ENCODE measurements at regions not wholly inside any gene's neighbourhood (a gene's known extent, or its start where the extent isn't known, plus 50 kb on each side); places are given as distances from the start of the nearest gene placed in this dataset.

- H3K27me3 ChIP-seq (ENCODE audit: insufficient read depth in 3 of 3, low read length in 2 of 3) = no peaks in the 10 kb centered on the region
- no peak for TF ChIP-seq CTCF (IDR thresholded peaks at IDR 0.05)
- H3K4me3 ChIP-seq = no peak overlapping the region
- DNase-seq = no peak
- 95 to 98% (median 96%) methylated on average over 15 of the region's 15 CpGs for WGBS, 3 donors
- H3K9me3 ChIP-seq = peaks cover 9% of the 10 kb centered on the region
- no peaks in the 10 kb centered on the region for H3K36me3 ChIP-seq (ENCODE audit: insufficient read depth in 1 of 2, low read depth in 1 of 2)
- H3K27ac ChIP-seq = no peak overlapping the region
- intact Hi-C loops (cut with DNase I) = no loop called here
- no peaks in the 10 kb centered on the region for H3K4me1 ChIP-seq
- no peak for ATAC-seq
Observed at GRCh38 chr2:2804528-2804927, 473.5 kb upstream of the MYT1L start.

- DNase-seq = no peak
- TF ChIP-seq CTCF (IDR thresholded peaks at IDR 0.05) = no peak
- intact Hi-C loops (cut with DNase I) = no loop called here
- no peaks in the 10 kb centered on the region for H3K36me3 ChIP-seq (ENCODE audit: insufficient read depth in 1 of 2, low read depth in 1 of 2)
- no peak overlapping the region for H3K27ac ChIP-seq
- H3K9me3 ChIP-seq = peaks cover 9% of the 10 kb centered on the region
- H3K4me1 ChIP-seq = no peaks in the 10 kb centered on the region
- H3K4me3 ChIP-seq = no peak overlapping the region
- ATAC-seq = no peak
- 66 to 87% (median 74%) methylated on average over 3 of the region's 3 CpGs for WGBS, 3 donors
- no peaks in the 10 kb centered on the region for H3K27me3 ChIP-seq (ENCODE audit: insufficient read depth in 3 of 3, low read length in 2 of 3)
Observed at GRCh38 chr2:2801458-2801857, 470.4 kb upstream of the MYT1L start.

GRCh38 chr2:2800697-2801096 lies 469.6 kb upstream of the MYT1L start:
- no peak for TF ChIP-seq CTCF (IDR thresholded peaks at IDR 0.05)
- intact Hi-C loops (cut with DNase I) = no loop called here

GRCh38 chr2:2800001-2800400 lies 468.9 kb upstream of the MYT1L start:
- no peak overlapping the region for H3K27ac ChIP-seq
- no peak for ATAC-seq
- H3K9me3 ChIP-seq = peaks cover 9% of the 10 kb centered on the region
- 52 to 72% (median 67%) methylated on average over 1 of the region's 1 CpG for WGBS, 3 donors
- H3K4me1 ChIP-seq = no peaks in the 10 kb centered on the region
- no peaks in the 10 kb centered on the region for H3K36me3 ChIP-seq (ENCODE audit: insufficient read depth in 1 of 2, low read depth in 1 of 2)
- no peak overlapping the region for H3K4me3 ChIP-seq
- no peak for TF ChIP-seq CTCF (IDR thresholded peaks at IDR 0.05)
- no peaks in the 10 kb centered on the region for H3K27me3 ChIP-seq (ENCODE audit: insufficient read depth in 3 of 3, low read length in 2 of 3)
- DNase-seq = no peak
- intact Hi-C loops (cut with DNase I) = no loop called here

More at GRCh38 chr2:2800697-2801096, 469.6 kb upstream of the MYT1L start:
- no peaks in the 10 kb centered on the region for H3K36me3 ChIP-seq (ENCODE audit: insufficient read depth in 1 of 2, low read depth in 1 of 2)
- 82 to 89% (median 89%) methylated on average over 3 of the region's 3 CpGs for WGBS, 3 donors
- ATAC-seq (no peak), DNase-seq (no peak)
- no peaks in the 10 kb centered on the region for H3K4me1 ChIP-seq
- peaks cover 9% of the 10 kb centered on the region for H3K9me3 ChIP-seq
- no peak overlapping the region for H3K4me3 ChIP-seq
- no peaks in the 10 kb centered on the region for H3K27me3 ChIP-seq (ENCODE audit: insufficient read depth in 3 of 3, low read length in 2 of 3)
- H3K27ac ChIP-seq = no peak overlapping the region

GRCh38 chr2:2799151-2799697 lies 468.1 kb upstream of the MYT1L start:
- intact Hi-C loops (cut with DNase I) = loop anchor here in 1 of 2 donors (10.0 kb wide), 1 partner anchor 296 kb away; no protein-coding TSS in a partner anchor
- Histone ChIP-seq H3K9me3 (peaks cover 9% of the 10 kb centered on the region), H3K4me3 (no peak overlapping the region), H3K4me1 (no peaks in the 10 kb centered on the region), H3K36me3 (ENCODE audit: insufficient read depth in 1 of 2, low read depth in 1 of 2) (no peaks in the 10 kb centered on the region), H3K27ac (no peak overlapping the region), H3K27me3 (ENCODE audit: insufficient read depth in 3 of 3, low read length in 2 of 3) (no peaks in the 10 kb centered on the region)
- ATAC-seq (no peak), DNase-seq (no peak)
- WGBS, 3 donors = 85 to 90% (median 90%) methylated on average over 10 of the region's 10 CpGs
- TF ChIP-seq CTCF (IDR thresholded peaks at IDR 0.05) = no peak
